Transverse colon (tissue), 4 donors: ENCODE measurements at regions not wholly inside any gene's neighbourhood (a gene's known extent, or its start where the extent isn't known, plus 50 kb on each side); places are given as distances from the start of the nearest gene placed in this dataset.

Experiments
- CTCF ChIP-seq, 5 experiments: fragments of 200-600 bp in 3 of 5; fragments of 450-650 bp in 2 of 5; sonication (generic) in 3 of 5; IDR thresholded peaks; 1 replicate in 2 of 5; 2 replicates in 3 of 5; pipeline ENCODE4 v1.5.1; 2016 to 2017; ENCODE audit warnings: antibody characterized with exemption in 5 of 5, inconsistent platforms in 3 of 5, mild to moderate bottlenecking in 2 of 5, moderate library complexity in 1 of 5
- EP300 ChIP-seq: sonication (generic); formaldehyde crosslinking; IDR thresholded peaks from one replicate; pipeline ENCODE4 v1.6.1; 2017; ENCODE audit warnings: antibody characterized with exemption, low read depth
- POLR2A ChIP-seq: fragments of 450-650 bp; IDR thresholded peaks from one replicate; pipeline ENCODE4 v1.6.1; 2016; ENCODE audit warnings: antibody characterized with exemption, mild to moderate bottlenecking, moderate library complexity
- POLR2AphosphoS5 ChIP-seq, 3 donors: sonication (generic); formaldehyde crosslinking; IDR thresholded peaks; one replicate each; pipeline ENCODE4 v1.6.1; 2016; ENCODE audit warnings: antibody characterized with exemption in 3 of 3

GRCh38 chr17:70786081-70786480, 616.7 kb downstream of the KCNJ2 start:
- TF ChIP-seq CTCF (IDR thresholded peaks at IDR 0.05) = no peak
- TF ChIP-seq EP300 = no peak
- TF ChIP-seq POLR2AphosphoS5 (IDR thresholded peaks at IDR 0.05) = no peak
- no peak for TF ChIP-seq POLR2A
